Stomach (tissue), 8 donors: ENCODE measurements at regions not wholly inside any gene's neighbourhood (a gene's known extent, or its start where the extent isn't known, plus 50 kb on each side); places are given as distances from the start of the nearest gene placed in this dataset.

Experiments
- DNase-seq, 2 donors: peaks; one replicate each; pipeline versions ENCODE4 v3.0.0 to v3.0.0-alpha.2; 2013 to 2019
- H3K27ac ChIP-seq, 5 donors: fragments of 200-600 bp in 4 of 5; sonication (generic) in 4 of 5; one replicate each; pipeline ENCODE4 v1.5.1; 2013 to 2019; ENCODE audit warnings: mild to moderate bottlenecking in 1 of 5, moderate library complexity in 1 of 5
- H3K27me3 ChIP-seq, 3 donors: fragments of 200-600 bp; sonication (generic); one replicate each; pipeline ENCODE4 v1.5.1; 2017 to 2019; ENCODE audit warnings: mixed run types in 1 of 3
- H3K36me3 ChIP-seq, 4 donors: fragments of 200-600 bp; sonication (generic); 1 replicate in 3 of 4; 2 replicates in 1 of 4; pipeline ENCODE4 v1.5.1; 2016 to 2019
- H3K4me1 ChIP-seq, 4 donors: fragments of 200-600 bp; sonication (generic); one replicate each; pipeline ENCODE4 v1.5.1; 2016 to 2019
- H3K4me3 ChIP-seq, 4 donors: fragments of 200-600 bp; sonication (generic) in 3 of 4; one replicate each; pipeline ENCODE4 v1.5.1; 2016 to 2019; ENCODE audit warnings: mild to moderate bottlenecking in 1 of 4
- H3K9me3 ChIP-seq, 4 donors: fragments of 200-600 bp; sonication (generic); one replicate each; pipeline ENCODE4 v1.5.1; 2016 to 2019
- CTCF ChIP-seq, 7 experiments: fragments of 450-650 bp in 4 of 7; fragments of 200-600 bp in 3 of 7; sonication (generic) in 3 of 7; IDR thresholded peaks; one replicate each; pipeline ENCODE4 v1.5.1; 2016 to 2019; ENCODE audit warnings: antibody characterized with exemption in 7 of 7, control low read depth in 2 of 7, mild to moderate bottlenecking in 1 of 7
- EP300 ChIP-seq: sonication (generic); formaldehyde crosslinking; IDR thresholded peaks from one replicate; pipeline ENCODE4 v1.6.1; 2017; ENCODE audit warnings: antibody characterized with exemption
- POLR2A ChIP-seq, 4 donors: fragments of 450-650 bp; IDR thresholded peaks; one replicate each; pipeline ENCODE4 v1.6.1; 2016; ENCODE audit warnings: antibody characterized with exemption in 4 of 4, control low read depth in 2 of 4, mild to moderate bottlenecking in 1 of 4, moderate library complexity in 1 of 4
- POLR2AphosphoS5 ChIP-seq, 3 donors: sonication (generic); formaldehyde crosslinking; IDR thresholded peaks; one replicate each; pipeline ENCODE4 v1.6.1; 2016; ENCODE audit warnings: antibody characterized with exemption in 3 of 3
- WGBS, 5 donors: extraction: QIAGEN DNeasy Blood & Tissue Kit in 3 of 5; methylation state at CpG; one replicate each; pipeline versions ENCODE4 v1.1.5 to v1.1.7; 2013 to 2018; 5-methylcytosine and 5-hydroxymethylcytosine counted together
- intact Hi-C: fragments of 100-400 bp; cut with DNase I; formaldehyde crosslinking; loops from one replicate; pipeline ENCODE4 v1.15.1; 2023; ENCODE audit warnings: low total_unique reads
- donor health status: healthy with polysubstance abuse.
- donor health status: Bipolar disorder and iron deficiency.
- donor health status: healthy.

DNA sequence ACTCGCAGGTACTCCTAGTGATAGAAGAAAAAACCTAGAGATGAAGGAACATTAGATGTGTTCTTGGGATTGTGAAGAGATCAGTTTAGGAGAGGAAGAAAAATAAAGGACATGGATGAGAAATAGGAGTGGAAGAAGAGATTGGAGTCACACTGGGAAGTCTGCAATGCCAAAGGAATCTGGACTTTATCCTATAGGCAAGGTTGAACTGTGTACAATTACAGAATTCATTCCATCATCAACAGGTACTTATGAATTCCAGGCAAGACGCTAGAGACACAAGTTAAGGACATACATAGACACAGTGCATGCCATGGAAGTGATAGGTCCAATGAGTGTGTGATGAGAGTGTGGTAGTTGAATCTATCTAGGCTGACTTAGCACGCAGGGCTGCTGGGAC, 101.3 kb downstream of the EDN1 start:
- DNase-seq, result no peak
- Histone ChIP-seq H3K4me3 (no peak overlapping the region), H3K27ac (no peak overlapping the region), H3K9me3 (no peaks in the 10 kb centered on the region), H3K4me1 (peaks cover 0 to 7% (median 2%) of the 10 kb centered on the region in 4 donors), H3K27me3 (no peaks in the 10 kb centered on the region), H3K36me3 (no peaks in the 10 kb centered on the region)
- 62 to 65% (median 64%) methylated on average over 3 of the region's 3 CpGs for WGBS, 5 donors
- intact Hi-C loops, result no loop called here
- TF ChIP-seq EP300, result no peak
- TF ChIP-seq POLR2AphosphoS5 (IDR thresholded peaks at IDR 0.05), result no peak
- TF ChIP-seq CTCF (IDR thresholded peaks at IDR 0.05), result no peak

GRCh38 chr6:12392490-12392889, 102.3 kb downstream of the EDN1 start:
- DNase-seq, result peak in 1 of 2 donors; percentile 17
- 46 to 51% (median 49%) methylated on average over 6 of the region's 6 CpGs for WGBS, 5 donors
- intact Hi-C loops, result no loop called here
- H3K9me3 ChIP-seq, result no peaks in the 10 kb centered on the region
- no peak for TF ChIP-seq CTCF (IDR thresholded peaks at IDR 0.05)
- no peak for TF ChIP-seq EP300
- no peak for TF ChIP-seq POLR2AphosphoS5 (IDR thresholded peaks at IDR 0.05)
- no peak overlapping the region for H3K4me3 ChIP-seq
- no peak overlapping the region for H3K27ac ChIP-seq
- H3K27me3 ChIP-seq, result no peaks in the 10 kb centered on the region
- H3K36me3 ChIP-seq, result no peaks in the 10 kb centered on the region
- peaks cover 0 to 7% (median 2%) of the 10 kb centered on the region in 4 donors for H3K4me1 ChIP-seq

- WGBS, 5 donors, result 86 to 100% (median 97%) methylated on average over 1 of the region's 1 CpG
- no peak overlapping the region for H3K27ac ChIP-seq
Measured at GRCh38 chr6:12393100-12393499, 102.9 kb downstream of the EDN1 start.

GRCh38 chr6:12394170-12394569, 104.0 kb downstream of the EDN1 start:
- 62 to 90% (median 75%) methylated on average over 3 of the region's 3 CpGs for WGBS, 5 donors
- Histone ChIP-seq H3K36me3 (no peaks in the 10 kb centered on the region), H3K27ac (no peak overlapping the region), H3K27me3 (no peaks in the 10 kb centered on the region), H3K9me3 (no peaks in the 10 kb centered on the region), H3K4me3 (no peak overlapping the region), H3K4me1 (peaks cover 0 to 7% (median 2%) of the 10 kb centered on the region in 4 donors)
- intact Hi-C loops, result no loop called here
- TF ChIP-seq POLR2AphosphoS5 (IDR thresholded peaks at IDR 0.05), result no peak
- TF ChIP-seq CTCF (IDR thresholded peaks at IDR 0.05), result no peak
- TF ChIP-seq POLR2A (IDR thresholded peaks at IDR 0.05), result no peak
- no peak for TF ChIP-seq EP300
- no peak for DNase-seq

More at GRCh38 chr6:12393100-12393499, 102.9 kb downstream of the EDN1 start:
- Histone ChIP-seq H3K4me1 (peaks cover 0 to 7% (median 2%) of the 10 kb centered on the region in 4 donors), H3K27me3 (no peaks in the 10 kb centered on the region), H3K36me3 (no peaks in the 10 kb centered on the region), H3K4me3 (no peak overlapping the region), H3K9me3 (no peaks in the 10 kb centered on the region)
- no peak for DNase-seq
- intact Hi-C loops, result no loop called here
- no peak for TF ChIP-seq POLR2AphosphoS5 (IDR thresholded peaks at IDR 0.05)
- TF ChIP-seq EP300, result no peak
- no peak for TF ChIP-seq POLR2A (IDR thresholded peaks at IDR 0.05)
- no peak for TF ChIP-seq CTCF (IDR thresholded peaks at IDR 0.05)
